ENCODE measurements at regions not wholly inside any gene's neighbourhood (a gene's known extent, or its start where the extent isn't known, plus 50 kb on each side); places are given as distances from the start of the nearest gene placed in this dataset.
"Not testable (repeated sequence)": the region's sequence is repeated elsewhere in the genome, so short reads cannot be mapped to it uniquely, and the experiment has no call there.

DNA sequence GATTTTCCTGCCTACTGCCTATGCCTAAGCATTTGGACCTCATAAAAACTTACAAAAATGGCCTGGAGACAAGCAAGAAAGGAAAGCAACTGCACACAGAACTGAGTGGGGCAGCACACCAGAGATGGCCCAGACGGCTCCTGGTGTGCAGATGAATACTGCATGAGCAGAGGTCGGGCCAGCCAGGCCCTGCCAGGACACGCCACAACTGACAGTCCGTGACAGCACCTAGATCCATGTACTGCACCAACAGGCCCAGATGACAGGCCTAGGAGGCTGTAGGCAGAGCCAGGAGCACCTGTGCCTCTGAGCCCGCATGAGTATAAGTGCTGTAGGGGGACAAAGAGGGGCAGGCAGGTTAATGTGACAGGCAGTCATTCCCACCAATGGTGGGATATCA, 160.2 kb downstream of the IGLL1 start:
- TF ChIP-seq, protein P1, sequence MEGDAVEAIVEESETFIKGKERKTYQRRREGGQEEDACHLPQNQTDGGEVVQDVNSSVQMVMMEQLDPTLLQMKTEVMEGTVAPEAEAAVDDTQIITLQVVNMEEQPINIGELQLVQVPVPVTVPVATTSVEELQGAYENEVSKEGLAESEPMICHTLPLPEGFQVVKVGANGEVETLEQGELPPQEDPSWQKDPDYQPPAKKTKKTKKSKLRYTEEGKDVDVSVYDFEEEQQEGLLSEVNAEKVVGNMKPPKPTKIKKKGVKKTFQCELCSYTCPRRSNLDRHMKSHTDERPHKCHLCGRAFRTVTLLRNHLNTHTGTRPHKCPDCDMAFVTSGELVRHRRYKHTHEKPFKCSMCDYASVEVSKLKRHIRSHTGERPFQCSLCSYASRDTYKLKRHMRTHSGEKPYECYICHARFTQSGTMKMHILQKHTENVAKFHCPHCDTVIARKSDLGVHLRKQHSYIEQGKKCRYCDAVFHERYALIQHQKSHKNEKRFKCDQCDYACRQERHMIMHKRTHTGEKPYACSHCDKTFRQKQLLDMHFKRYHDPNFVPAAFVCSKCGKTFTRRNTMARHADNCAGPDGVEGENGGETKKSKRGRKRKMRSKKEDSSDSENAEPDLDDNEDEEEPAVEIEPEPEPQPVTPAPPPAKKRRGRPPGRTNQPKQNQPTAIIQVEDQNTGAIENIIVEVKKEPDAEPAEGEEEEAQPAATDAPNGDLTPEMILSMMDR (IDR thresholded peaks at IDR 0.05) = no peak
- no peak for ATAC-seq (ENCODE audit: insufficient number of reproducible peaks, low FRiP score, low read depth)
- no peak overlapping the region for H3K27ac ChIP-seq

DNA sequence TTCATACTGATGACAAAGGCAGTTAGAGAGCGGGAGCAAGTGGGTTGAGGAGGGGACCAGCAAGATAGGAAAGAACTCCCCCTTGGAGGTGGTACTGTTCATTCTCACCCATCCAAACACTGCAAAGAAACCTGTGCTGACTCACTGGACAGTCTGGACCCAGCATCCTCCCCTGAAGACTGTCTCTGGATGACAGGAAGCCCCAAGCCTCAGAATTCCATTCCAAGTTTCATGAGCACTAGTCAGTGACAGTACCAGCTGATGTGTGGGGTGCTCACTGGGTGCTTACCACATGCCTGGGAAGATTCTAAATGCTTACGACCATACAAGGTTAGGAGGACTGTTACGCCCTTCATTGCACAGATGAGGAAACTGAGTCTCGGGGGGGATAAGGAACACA, 160.9 kb downstream of the IGLL1 start:
- Histone ChIP-seq H3K27ac (no peak overlapping the region), H3K27me3 (replicated peaks; ENCODE audit: insufficient read depth) (no peaks in the 10 kb centered on the region), H3K4me3 (no peak overlapping the region), H3K36me3 (no peaks in the 10 kb centered on the region), H3K4me1 (ENCODE audit: control insufficient read depth in 1 of 2, low read depth in 2 of 2) (no peaks in the 10 kb centered on the region), H3K9me3 (no peaks in the 10 kb centered on the region)
- TF ChIP-seq, protein P1 (IDR thresholded peaks at IDR 0.05) = no peak
- DNase-seq (ENCODE audit: low spot score) (no peak), ATAC-seq (ENCODE audit: insufficient number of reproducible peaks, low FRiP score, low read depth) (no peak)

More for the DNA sequence above, 160.2 kb downstream of the IGLL1 start:
- no peak overlapping the region for H3K4me3 ChIP-seq
- no peaks in the 10 kb centered on the region for H3K4me1 ChIP-seq (ENCODE audit: control insufficient read depth in 1 of 2, low read depth in 2 of 2)
- H3K36me3 ChIP-seq = no peaks in the 10 kb centered on the region
- H3K9me3 ChIP-seq = no peaks in the 10 kb centered on the region
- DNase-seq (ENCODE audit: low spot score) = no peak
- H3K27me3 ChIP-seq (replicated peaks; ENCODE audit: insufficient read depth) = no peaks in the 10 kb centered on the region

DNA sequence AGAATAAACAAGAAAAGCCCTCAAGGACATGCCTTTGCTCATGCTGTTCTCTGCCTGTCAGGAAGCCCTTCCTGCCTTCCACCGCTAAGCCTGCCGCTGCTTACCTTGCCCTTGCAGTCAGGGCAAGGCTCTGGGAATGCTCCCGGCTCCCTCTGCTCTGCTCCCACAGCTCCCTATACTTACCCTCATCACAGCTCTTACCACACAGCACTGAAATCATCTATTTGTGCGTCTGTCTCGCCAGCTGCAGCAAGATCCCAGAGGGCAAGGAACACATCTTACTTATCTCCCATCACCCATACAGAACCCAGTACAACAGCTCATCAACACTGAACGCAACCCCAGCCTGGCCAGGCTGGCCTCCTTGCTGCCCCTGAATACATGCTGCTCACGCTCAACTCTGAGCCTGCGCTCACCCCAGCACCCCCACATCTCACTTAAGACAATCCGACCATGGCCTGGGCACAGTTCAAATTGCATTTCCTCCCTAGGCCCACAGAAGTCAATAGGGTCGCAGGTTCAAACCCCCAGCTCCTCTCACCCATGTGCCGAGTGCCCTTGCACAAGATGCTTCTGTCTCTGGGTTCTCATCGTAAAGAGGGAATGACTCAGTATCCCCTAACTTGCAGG, 161.8 kb downstream of the IGLL1 start:
- Histone ChIP-seq H3K4me1 (ENCODE audit: control insufficient read depth in 1 of 2, low read depth in 2 of 2) (no peaks in the 10 kb centered on the region), H3K9me3 (no peaks in the 10 kb centered on the region), H3K4me3 (no peak overlapping the region), H3K27me3 (replicated peaks; ENCODE audit: insufficient read depth) (no peaks in the 10 kb centered on the region), H3K27ac (no peak overlapping the region), H3K36me3 (no peaks in the 10 kb centered on the region)
- TF ChIP-seq, protein P1 (IDR thresholded peaks at IDR 0.05) = no peak
- DNase-seq (ENCODE audit: low spot score) = no peak
- ATAC-seq (ENCODE audit: insufficient number of reproducible peaks, low FRiP score, low read depth) = no peak

DNA sequence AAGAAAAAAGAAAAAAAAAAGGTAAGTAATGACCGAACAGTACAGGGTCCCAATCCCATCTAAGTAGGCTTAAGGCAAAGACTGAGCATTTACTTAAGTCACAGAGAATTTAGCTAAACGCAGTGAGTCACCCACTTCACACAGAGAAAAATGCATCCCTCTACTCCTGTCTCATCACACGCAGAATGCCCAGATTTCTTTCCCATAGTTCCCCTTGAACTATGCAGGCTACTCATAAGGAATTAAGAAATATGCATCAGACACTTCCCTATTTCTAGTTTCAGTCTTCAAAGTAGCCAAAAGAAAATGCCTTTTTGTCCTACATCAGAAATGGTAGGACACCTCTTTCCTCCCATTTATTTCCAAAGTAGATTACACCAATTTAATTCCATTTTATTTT, 162.8 kb downstream of the IGLL1 start:
- H3K4me3 ChIP-seq; ATAC-seq (ENCODE audit: insufficient number of reproducible peaks, low FRiP score, low read depth); H3K4me1 ChIP-seq (ENCODE audit: control insufficient read depth in 1 of 2, low read depth in 2 of 2); H3K27me3 ChIP-seq (replicated peaks; ENCODE audit: insufficient read depth); H3K27ac ChIP-seq; H3K9me3 ChIP-seq; DNase-seq (ENCODE audit: low spot score); H3K36me3 ChIP-seq: not testable (repeated sequence)

DNA sequence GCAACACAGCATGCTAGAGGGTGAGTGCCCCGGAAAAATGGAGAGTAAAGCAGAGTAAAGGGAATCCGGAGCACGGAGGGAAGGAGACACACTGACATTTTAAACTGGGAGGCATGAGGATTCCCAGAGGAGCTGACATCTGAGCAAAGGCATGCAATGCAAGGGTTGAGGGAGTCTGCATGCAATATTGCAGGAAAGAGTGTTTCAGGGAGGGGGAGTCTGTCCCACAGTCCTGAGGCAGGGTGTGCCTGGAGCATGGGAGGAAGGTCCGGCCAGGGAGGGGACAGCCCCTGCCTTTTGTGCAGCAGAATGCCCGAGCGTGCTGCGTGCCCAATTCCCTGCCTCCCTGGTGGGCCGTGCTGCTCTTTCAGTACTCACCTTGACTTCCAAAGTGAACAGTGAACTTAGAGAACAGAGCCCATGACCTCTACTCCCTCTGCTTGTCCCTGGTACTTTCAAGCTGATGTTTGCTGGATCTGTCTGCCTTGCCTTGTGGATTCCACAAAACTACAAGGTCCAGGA, 163.9 kb downstream of the IGLL1 start:
- not testable (repeated sequence) for H3K36me3 ChIP-seq; DNase-seq (ENCODE audit: low spot score); H3K4me1 ChIP-seq (ENCODE audit: control insufficient read depth in 1 of 2, low read depth in 2 of 2); H3K27ac ChIP-seq; H3K27me3 ChIP-seq (replicated peaks; ENCODE audit: insufficient read depth); H3K4me3 ChIP-seq; ATAC-seq (ENCODE audit: insufficient number of reproducible peaks, low FRiP score, low read depth); H3K9me3 ChIP-seq

DNA sequence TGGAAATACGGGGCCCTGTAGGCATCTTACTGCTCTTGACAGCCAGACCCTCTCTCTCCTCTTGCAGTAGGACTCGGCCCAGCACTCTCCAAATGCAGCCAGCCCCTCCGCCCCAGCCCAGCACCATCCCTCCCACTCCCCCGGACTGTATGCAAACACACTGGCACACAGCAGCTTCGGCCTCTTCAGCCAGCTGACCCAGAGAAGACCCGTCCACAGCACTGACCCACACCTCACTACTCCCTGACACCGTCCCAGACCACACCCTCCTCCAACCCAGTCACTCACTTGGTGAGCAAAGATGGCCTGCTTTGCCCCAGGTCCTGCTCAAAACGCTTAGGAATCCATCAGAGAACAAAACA, 164.6 kb downstream of the IGLL1 start:
- Histone ChIP-seq H3K4me3 (no peak overlapping the region), H3K9me3 (no peaks in the 10 kb centered on the region), H3K27ac (no peak overlapping the region), H3K36me3 (no peaks in the 10 kb centered on the region), H3K4me1 (ENCODE audit: control insufficient read depth in 1 of 2, low read depth in 2 of 2) (no peaks in the 10 kb centered on the region), H3K27me3 (replicated peaks; ENCODE audit: insufficient read depth) (no peaks in the 10 kb centered on the region)
- no peak for DNase-seq (ENCODE audit: low spot score)
- no peak for ATAC-seq (ENCODE audit: insufficient number of reproducible peaks, low FRiP score, low read depth)
- TF ChIP-seq, protein P1 (IDR thresholded peaks at IDR 0.05) = no peak
